ENCODE measurements at regions not wholly inside any gene's neighbourhood (a gene's known extent, or its start where the extent isn't known, plus 50 kb on each side); places are given as distances from the start of the nearest gene placed in this dataset.

GRCh38 chr7:19415123-19415522, 269.9 kb upstream of the FERD3L start:
- H3K4me3 ChIP-seq, result no peak overlapping the region
- no peaks in the 10 kb centered on the region for H3K4me1 ChIP-seq
- no peaks in the 10 kb centered on the region for H3K9me3 ChIP-seq
- no peaks in the 10 kb centered on the region for H3K36me3 ChIP-seq
- TF ChIP-seq POLR2AphosphoS5 (IDR thresholded peaks at IDR 0.05) (no peak), POLR2A (IDR thresholded peaks at IDR 0.05) (no peak), CTCF (IDR thresholded peaks at IDR 0.05 in 8 of 11, conservative IDR thresholded peaks at IDR 0.05 in 3 of 11) (no peak)
- H3K27me3 ChIP-seq (replicated peaks in 1 of 7), result no peaks in the 10 kb centered on the region
- no peak overlapping the region for H3K27ac ChIP-seq
- no peak for DNase-seq
- 73 to 89% (median 75%) methylated on average over 2 of the region's 2 CpGs for WGBS, 5 donors
- intact Hi-C loops (cut with DNase I; ENCODE audit: low total_unique reads), result no loop called here

GRCh38 chr7:19413443-19413965, 268.3 kb upstream of the FERD3L start:
- 70 to 82% (median 76%) methylated on average over 3 of the region's 3 CpGs for WGBS, 5 donors
- H3K9me3 ChIP-seq, result no peaks in the 10 kb centered on the region
- H3K4me1 ChIP-seq, result no peaks in the 10 kb centered on the region
- H3K27ac ChIP-seq, result no peak overlapping the region
- no peaks in the 10 kb centered on the region for H3K27me3 ChIP-seq (replicated peaks in 1 of 7)
- TF ChIP-seq CTCF (IDR thresholded peaks at IDR 0.05 in 8 of 11, conservative IDR thresholded peaks at IDR 0.05 in 3 of 11), result no peak
- no peak overlapping the region for H3K4me3 ChIP-seq
- H3K36me3 ChIP-seq, result no peaks in the 10 kb centered on the region
- intact Hi-C loops (cut with DNase I; ENCODE audit: low total_unique reads), result no loop called here
- DNase-seq, result no peak

- no peaks in the 10 kb centered on the region for H3K9me3 ChIP-seq
- no peak overlapping the region for H3K27ac ChIP-seq
- no peaks in the 10 kb centered on the region for H3K36me3 ChIP-seq
- 72 to 91% (median 84%) methylated on average over 3 of the region's 3 CpGs for WGBS, 5 donors
- H3K27me3 ChIP-seq (replicated peaks in 1 of 7), result no peaks in the 10 kb centered on the region
- no peak for DNase-seq
- TF ChIP-seq POLR2A (IDR thresholded peaks at IDR 0.05) (no peak), CTCF (IDR thresholded peaks at IDR 0.05 in 8 of 11, conservative IDR thresholded peaks at IDR 0.05 in 3 of 11) (no peak), POLR2AphosphoS5 (IDR thresholded peaks at IDR 0.05) (no peak)
- no peak overlapping the region for H3K4me3 ChIP-seq
- intact Hi-C loops (cut with DNase I; ENCODE audit: low total_unique reads), result no loop called here
- no peaks in the 10 kb centered on the region for H3K4me1 ChIP-seq
Measured at GRCh38 chr7:19410691-19411090, 265.5 kb upstream of the FERD3L start.

- H3K27me3 ChIP-seq (replicated peaks in 1 of 7), result no peaks in the 10 kb centered on the region
- intact Hi-C loops (cut with DNase I; ENCODE audit: low total_unique reads), result no loop called here
- no peaks in the 10 kb centered on the region for H3K4me1 ChIP-seq
- H3K4me3 ChIP-seq, result no peak overlapping the region
- no peaks in the 10 kb centered on the region for H3K9me3 ChIP-seq
- DNase-seq, result no peak
- no peak for TF ChIP-seq CTCF (IDR thresholded peaks at IDR 0.05 in 8 of 11, conservative IDR thresholded peaks at IDR 0.05 in 3 of 11)
- TF ChIP-seq POLR2AphosphoS5 (IDR thresholded peaks at IDR 0.05), result no peak
- no peak for TF ChIP-seq POLR2A (IDR thresholded peaks at IDR 0.05)
- H3K36me3 ChIP-seq, result no peaks in the 10 kb centered on the region
- H3K27ac ChIP-seq, result no peak overlapping the region
Measured at GRCh38 chr7:19410106-19410505, 264.9 kb upstream of the FERD3L start.
